ENCODE measurements at regions not wholly inside any gene's neighbourhood (a gene's known extent, or its start where the extent isn't known, plus 50 kb on each side); places are given as distances from the start of the nearest gene placed in this dataset.

- no peak for DNase-seq (ENCODE audit: low read depth)
- TF ChIP-seq, protein P1, sequence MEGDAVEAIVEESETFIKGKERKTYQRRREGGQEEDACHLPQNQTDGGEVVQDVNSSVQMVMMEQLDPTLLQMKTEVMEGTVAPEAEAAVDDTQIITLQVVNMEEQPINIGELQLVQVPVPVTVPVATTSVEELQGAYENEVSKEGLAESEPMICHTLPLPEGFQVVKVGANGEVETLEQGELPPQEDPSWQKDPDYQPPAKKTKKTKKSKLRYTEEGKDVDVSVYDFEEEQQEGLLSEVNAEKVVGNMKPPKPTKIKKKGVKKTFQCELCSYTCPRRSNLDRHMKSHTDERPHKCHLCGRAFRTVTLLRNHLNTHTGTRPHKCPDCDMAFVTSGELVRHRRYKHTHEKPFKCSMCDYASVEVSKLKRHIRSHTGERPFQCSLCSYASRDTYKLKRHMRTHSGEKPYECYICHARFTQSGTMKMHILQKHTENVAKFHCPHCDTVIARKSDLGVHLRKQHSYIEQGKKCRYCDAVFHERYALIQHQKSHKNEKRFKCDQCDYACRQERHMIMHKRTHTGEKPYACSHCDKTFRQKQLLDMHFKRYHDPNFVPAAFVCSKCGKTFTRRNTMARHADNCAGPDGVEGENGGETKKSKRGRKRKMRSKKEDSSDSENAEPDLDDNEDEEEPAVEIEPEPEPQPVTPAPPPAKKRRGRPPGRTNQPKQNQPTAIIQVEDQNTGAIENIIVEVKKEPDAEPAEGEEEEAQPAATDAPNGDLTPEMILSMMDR (conservative IDR thresholded peaks at IDR 0.05; ENCODE audit: control insufficient read depth, insufficient read depth, low read depth, low read length) = no peak
- H3K4me3 ChIP-seq (ENCODE audit: control insufficient read depth, low read depth, low read length) = no peak overlapping the region
Measured at GRCh38 chr20:12788632-12789299, 220.0 kb upstream of the SPTLC3 start.

GRCh38 chr20:12790859-12791258 is 217.9 kb upstream of the SPTLC3 start:
- TF ChIP-seq, protein P1 (conservative IDR thresholded peaks at IDR 0.05; ENCODE audit: control insufficient read depth, insufficient read depth, low read depth, low read length) = no peak

GRCh38 chr20:12798286-12798685 is 210.5 kb upstream of the SPTLC3 start:
- TF ChIP-seq, protein P1 (conservative IDR thresholded peaks at IDR 0.05; ENCODE audit: control insufficient read depth, insufficient read depth, low read depth, low read length) = no peak
- H3K4me3 ChIP-seq (ENCODE audit: control insufficient read depth, low read depth, low read length) = no peak overlapping the region
- no peak for DNase-seq (ENCODE audit: low read depth)

More at GRCh38 chr20:12790859-12791258, 217.9 kb upstream of the SPTLC3 start:
- DNase-seq (ENCODE audit: low read depth) = no peak
- H3K4me3 ChIP-seq (ENCODE audit: control insufficient read depth, low read depth, low read length) = no peak overlapping the region

GRCh38 chr20:12808006-12808567 is 200.7 kb upstream of the SPTLC3 start:
- TF ChIP-seq, protein P1 (conservative IDR thresholded peaks at IDR 0.05; ENCODE audit: control insufficient read depth, insufficient read depth, low read depth, low read length) = no peak
- no peak for DNase-seq (ENCODE audit: low read depth)

DNA sequence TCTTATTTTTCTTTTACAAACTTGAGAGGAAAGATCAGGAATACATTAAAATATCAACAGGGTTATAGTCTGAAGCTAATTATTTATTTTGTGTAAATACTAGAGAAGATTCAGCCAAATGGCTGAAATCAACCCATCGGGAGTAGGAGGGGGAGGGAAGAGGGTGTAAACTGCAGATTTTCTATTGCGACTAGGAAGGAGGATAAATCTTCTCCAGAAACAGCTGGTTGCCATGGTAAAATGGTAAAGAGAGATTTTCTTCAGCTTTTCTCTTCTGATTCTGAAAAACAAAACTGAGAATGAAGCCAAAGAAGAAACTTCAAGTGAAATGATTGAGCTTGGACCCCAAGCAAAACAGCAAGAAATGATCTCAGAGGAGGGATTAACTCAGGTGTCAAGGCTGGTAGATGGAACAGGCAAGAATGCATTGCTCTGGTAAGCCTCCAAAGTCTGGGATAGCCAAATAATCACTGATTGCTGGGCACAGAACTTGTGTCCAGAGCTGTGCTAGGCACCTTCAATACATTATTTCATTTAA is 193.5 kb upstream of the SPTLC3 start:
- no peak for DNase-seq (ENCODE audit: low read depth)
- no peak overlapping the region for H3K4me3 ChIP-seq (ENCODE audit: control insufficient read depth, low read depth, low read length)
- TF ChIP-seq, protein P1 (conservative IDR thresholded peaks at IDR 0.05; ENCODE audit: control insufficient read depth, insufficient read depth, low read depth, low read length) = no peak

More at GRCh38 chr20:12808006-12808567, 200.7 kb upstream of the SPTLC3 start:
- H3K4me3 ChIP-seq (ENCODE audit: control insufficient read depth, low read depth, low read length) = no peak overlapping the region

GRCh38 chr20:12815778-12816408 is 192.9 kb upstream of the SPTLC3 start:
- TF ChIP-seq, protein P1 (conservative IDR thresholded peaks at IDR 0.05; ENCODE audit: control insufficient read depth, insufficient read depth, low read depth, low read length) = no peak
- no peak for DNase-seq (ENCODE audit: low read depth)
- no peak overlapping the region for H3K4me3 ChIP-seq (ENCODE audit: control insufficient read depth, low read depth, low read length)
